ENCODE measurements at regions not wholly inside any gene's neighbourhood (a gene's known extent, or its start where the extent isn't known, plus 50 kb on each side); places are given as distances from the start of the nearest gene placed in this dataset.
"Not testable (repeated sequence)": the region's sequence is repeated elsewhere in the genome, so short reads cannot be mapped to it uniquely, and the experiment has no call there.

DNA sequence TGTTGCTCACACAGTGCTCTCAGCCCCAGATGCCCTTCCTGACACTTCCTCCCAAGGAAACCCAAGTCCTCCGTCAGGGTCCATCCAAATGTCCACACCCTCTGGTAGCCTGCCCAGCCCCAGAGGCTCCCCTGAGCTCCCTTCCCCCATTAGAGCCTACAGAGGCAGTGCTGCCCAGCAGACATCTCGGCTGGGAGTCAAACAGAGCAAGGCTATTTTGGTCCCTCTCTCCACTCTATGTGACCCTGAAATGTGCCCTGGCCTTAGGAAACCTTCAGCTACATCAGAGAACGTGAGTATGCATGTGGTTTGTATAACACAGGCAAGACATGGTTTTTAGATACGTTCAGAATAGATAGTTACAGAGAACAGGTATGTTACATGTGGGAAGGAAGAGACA lies 191.8 kb downstream of the LMLN start:
- Histone ChIP-seq H3K27ac (ENCODE audit: low read depth in 1 of 2, low read length in 2 of 2) (peak overlapping the region; percentile 48 to 50), H3K4me3 (replicated peaks in 1 of 3; ENCODE audit: low read depth in 2 of 3, low read length in 3 of 3) (peak overlapping the region in 1 of 3 experiments; percentile 20)
- peak overlapping the region in 6 of 7 donors; percentile 60 to 92 (median 86) for H3K27ac Mint-ChIP-seq

DNA sequence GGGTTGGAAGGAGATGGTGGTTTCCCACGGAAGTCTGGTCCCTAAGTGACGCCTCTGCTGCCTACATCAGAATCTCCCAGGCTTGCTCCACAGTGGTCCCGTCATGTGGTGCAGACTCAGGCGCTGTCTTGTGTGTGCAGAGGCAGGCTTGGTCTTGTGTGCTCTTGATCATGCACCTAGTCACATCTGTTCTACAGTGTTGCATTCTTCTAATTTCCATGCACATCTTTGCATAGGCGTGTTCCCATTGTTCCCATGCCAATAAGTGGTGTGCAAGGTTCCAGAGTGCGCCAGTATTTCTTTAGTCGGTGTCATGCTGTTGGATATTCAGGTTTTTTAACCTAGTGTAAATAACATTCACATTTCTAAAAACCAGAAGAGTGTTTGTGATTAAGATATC lies 195.8 kb downstream of the LMLN start:
- H3K9me3 Mint-ChIP-seq; H3K4me3 ChIP-seq (replicated peaks in 1 of 3; ENCODE audit: low read depth in 2 of 3, low read length in 3 of 3); H3K36me3 Mint-ChIP-seq; H3K4me2 ChIP-seq (replicated peaks; ENCODE audit: extremely low read depth, low read length, poor library complexity, severe bottlenecking); H3K9me3 ChIP-seq (replicated peaks in 1 of 2; ENCODE audit: control insufficient read depth in 1 of 2, insufficient read depth in 1 of 2, low read length in 2 of 2); H3K9ac ChIP-seq (ENCODE audit: insufficient read depth, low read length, poor library complexity, severe bottlenecking); H3K36me3 ChIP-seq (replicated peaks in 1 of 2; ENCODE audit: control insufficient read depth in 1 of 2, insufficient read depth in 2 of 2, low read length in 2 of 2); H3K27me3 ChIP-seq (ENCODE audit: control insufficient read depth in 2 of 2, insufficient read depth in 2 of 2, low read length in 2 of 2); DNase-seq; H3K79me2 ChIP-seq (ENCODE audit: insufficient read depth, low read length); H2AFZ ChIP-seq (ENCODE audit: insufficient read depth, low read depth, low read length, poor library complexity, severe bottlenecking); H4K20me1 ChIP-seq (ENCODE audit: insufficient read depth, low read length); H3K4me3 Mint-ChIP-seq; intact Hi-C loops (cut with micrococcal nuclease); H3K27me3 Mint-ChIP-seq (ENCODE audit: low read depth in 3 of 3); H3K27ac ChIP-seq (ENCODE audit: low read depth in 1 of 2, low read length in 2 of 2); H3K27ac Mint-ChIP-seq: not testable (repeated sequence)
- WGBS (ENCODE audit: insufficient coverage) = no CpG with 5 or more reads among the region's 7 CpGs
- peaks cover 18% of the 10 kb centered on the region for H3K4me1 Mint-ChIP-seq
- peaks cover 10 to 19% of the 10 kb centered on the region in 2 donors for H3K4me1 ChIP-seq (ENCODE audit: control insufficient read depth in 1 of 2, insufficient read depth in 2 of 2, low read length in 2 of 2)

More for the DNA sequence above, 191.8 kb downstream of the LMLN start:
- H3K4me1 ChIP-seq (ENCODE audit: control insufficient read depth in 1 of 2, insufficient read depth in 2 of 2, low read length in 2 of 2) = peaks cover 37 to 38% of the 10 kb centered on the region in 2 donors
- H3K79me2 ChIP-seq (ENCODE audit: insufficient read depth, low read length); H3K9me3 ChIP-seq (replicated peaks in 1 of 2; ENCODE audit: control insufficient read depth in 1 of 2, insufficient read depth in 1 of 2, low read length in 2 of 2); H3K27me3 Mint-ChIP-seq (ENCODE audit: low read depth in 3 of 3); H3K36me3 Mint-ChIP-seq; intact Hi-C loops (cut with micrococcal nuclease); H3K27me3 ChIP-seq (ENCODE audit: control insufficient read depth in 2 of 2, insufficient read depth in 2 of 2, low read length in 2 of 2); H3K9ac ChIP-seq (ENCODE audit: insufficient read depth, low read length, poor library complexity, severe bottlenecking); H4K20me1 ChIP-seq (ENCODE audit: insufficient read depth, low read length); H3K36me3 ChIP-seq (replicated peaks in 1 of 2; ENCODE audit: control insufficient read depth in 1 of 2, insufficient read depth in 2 of 2, low read length in 2 of 2); H3K4me2 ChIP-seq (replicated peaks; ENCODE audit: extremely low read depth, low read length, poor library complexity, severe bottlenecking); H2AFZ ChIP-seq (ENCODE audit: insufficient read depth, low read depth, low read length, poor library complexity, severe bottlenecking); H3K9me3 Mint-ChIP-seq: not testable (repeated sequence)
- DNase-seq = peak in 2 of 3 donors; percentile 9 to 29
- no CpG with 5 or more reads among the region's 4 CpGs for WGBS (ENCODE audit: insufficient coverage)
- Mint-ChIP-seq H3K4me3 (peak overlapping the region; percentile 35 to 50), H3K4me1 (peaks cover 41% of the 10 kb centered on the region)

DNA sequence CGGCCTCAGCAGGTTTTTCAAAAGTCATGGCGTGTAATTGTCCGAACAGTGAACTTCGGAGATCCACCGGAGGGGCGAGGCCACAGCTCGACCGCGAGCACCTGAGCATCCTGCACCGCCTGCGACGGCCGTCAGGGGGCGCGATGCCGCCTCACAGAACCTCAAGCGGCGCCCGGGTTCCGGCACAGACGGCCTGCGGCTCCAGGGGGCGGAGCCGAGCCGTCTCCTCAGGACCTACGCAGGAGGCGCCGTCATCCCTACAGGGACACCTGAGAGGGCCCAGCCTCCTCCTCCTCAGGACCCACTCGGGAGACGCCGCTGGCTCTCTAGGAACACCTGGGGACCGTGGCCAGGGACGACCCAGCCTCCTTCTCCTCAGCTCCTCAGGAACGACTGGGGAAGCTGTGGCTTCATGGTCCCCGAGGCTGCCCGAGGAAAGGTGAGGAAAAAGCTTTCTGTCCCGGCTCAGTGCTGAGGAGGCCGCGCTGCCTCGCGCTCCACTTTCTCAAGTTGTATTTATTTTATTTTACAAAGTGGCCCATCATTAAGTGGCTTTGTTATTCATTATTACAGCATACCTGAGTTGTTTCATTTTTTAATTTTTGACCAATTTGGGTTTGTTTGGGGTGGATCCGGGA lies 197.3 kb downstream of the LMLN start:
- H3K4me3 ChIP-seq (replicated peaks in 1 of 3; ENCODE audit: low read depth in 2 of 3, low read length in 3 of 3); H3K9me3 ChIP-seq (replicated peaks in 1 of 2; ENCODE audit: control insufficient read depth in 1 of 2, insufficient read depth in 1 of 2, low read length in 2 of 2); H3K27ac ChIP-seq (ENCODE audit: low read depth in 1 of 2, low read length in 2 of 2); H3K27me3 Mint-ChIP-seq (ENCODE audit: low read depth in 3 of 3); DNase-seq; H3K9me3 Mint-ChIP-seq; H3K4me3 Mint-ChIP-seq; H3K9ac ChIP-seq (ENCODE audit: insufficient read depth, low read length, poor library complexity, severe bottlenecking); H3K79me2 ChIP-seq (ENCODE audit: insufficient read depth, low read length); H3K27ac Mint-ChIP-seq; H3K4me1 ChIP-seq (ENCODE audit: control insufficient read depth in 1 of 2, insufficient read depth in 2 of 2, low read length in 2 of 2); H2AFZ ChIP-seq (ENCODE audit: insufficient read depth, low read depth, low read length, poor library complexity, severe bottlenecking); H3K36me3 ChIP-seq (replicated peaks in 1 of 2; ENCODE audit: control insufficient read depth in 1 of 2, insufficient read depth in 2 of 2, low read length in 2 of 2); H3K4me2 ChIP-seq (replicated peaks; ENCODE audit: extremely low read depth, low read length, poor library complexity, severe bottlenecking); H3K4me1 Mint-ChIP-seq; intact Hi-C loops (cut with micrococcal nuclease); H3K36me3 Mint-ChIP-seq; H4K20me1 ChIP-seq (ENCODE audit: insufficient read depth, low read length); H3K27me3 ChIP-seq (ENCODE audit: control insufficient read depth in 2 of 2, insufficient read depth in 2 of 2, low read length in 2 of 2): not testable (repeated sequence)
- WGBS (ENCODE audit: insufficient coverage) = no CpG with 5 or more reads among the region's 42 CpGs

DNA sequence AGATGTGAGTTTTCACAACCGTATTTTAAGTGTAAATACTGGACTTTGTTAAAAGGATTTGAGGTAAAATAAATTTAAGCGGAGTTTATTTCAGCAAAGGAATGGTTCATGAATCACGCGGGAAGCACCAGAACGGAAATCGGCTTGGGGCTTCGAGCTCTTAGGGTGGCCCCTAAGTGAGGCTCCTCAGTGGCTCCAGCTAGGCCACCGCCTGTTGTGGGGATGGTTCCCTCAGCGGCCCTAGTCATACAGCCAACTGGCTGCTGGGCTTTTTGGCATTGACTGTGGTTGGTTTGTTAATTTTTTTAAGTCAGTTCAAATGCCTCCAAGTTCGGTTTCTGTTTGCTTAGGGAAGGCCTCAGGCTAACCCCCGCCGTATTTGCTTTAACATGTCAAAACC lies 198.0 kb downstream of the LMLN start:
- not testable (repeated sequence) for H3K27me3 Mint-ChIP-seq (ENCODE audit: low read depth in 3 of 3); H3K4me3 Mint-ChIP-seq

More for the DNA sequence above, 198.0 kb downstream of the LMLN start:
- H3K36me3 ChIP-seq (replicated peaks in 1 of 2; ENCODE audit: control insufficient read depth in 1 of 2, insufficient read depth in 2 of 2, low read length in 2 of 2); H3K27ac Mint-ChIP-seq; DNase-seq; H4K20me1 ChIP-seq (ENCODE audit: insufficient read depth, low read length); H3K27ac ChIP-seq (ENCODE audit: low read depth in 1 of 2, low read length in 2 of 2); H3K4me3 ChIP-seq (replicated peaks in 1 of 3; ENCODE audit: low read depth in 2 of 3, low read length in 3 of 3); H3K9ac ChIP-seq (ENCODE audit: insufficient read depth, low read length, poor library complexity, severe bottlenecking); H3K9me3 Mint-ChIP-seq; H3K79me2 ChIP-seq (ENCODE audit: insufficient read depth, low read length); H3K4me1 Mint-ChIP-seq; H3K4me1 ChIP-seq (ENCODE audit: control insufficient read depth in 1 of 2, insufficient read depth in 2 of 2, low read length in 2 of 2); H3K4me2 ChIP-seq (replicated peaks; ENCODE audit: extremely low read depth, low read length, poor library complexity, severe bottlenecking); intact Hi-C loops (cut with micrococcal nuclease); H2AFZ ChIP-seq (ENCODE audit: insufficient read depth, low read depth, low read length, poor library complexity, severe bottlenecking); H3K27me3 ChIP-seq (ENCODE audit: control insufficient read depth in 2 of 2, insufficient read depth in 2 of 2, low read length in 2 of 2); H3K9me3 ChIP-seq (replicated peaks in 1 of 2; ENCODE audit: control insufficient read depth in 1 of 2, insufficient read depth in 1 of 2, low read length in 2 of 2); H3K36me3 Mint-ChIP-seq: not testable (repeated sequence)
- no CpG with 5 or more reads among the region's 12 CpGs for WGBS (ENCODE audit: insufficient coverage)

All from CD14-positive monocyte (primary cell).